ENCODE measurements at regions not wholly inside any gene's neighbourhood (a gene's known extent, or its start where the extent isn't known, plus 50 kb on each side); places are given as distances from the start of the nearest gene placed in this dataset.
"Not testable (repeated sequence)": the region's sequence is repeated elsewhere in the genome, so short reads cannot be mapped to it uniquely, and the experiment has no call there.

DNA sequence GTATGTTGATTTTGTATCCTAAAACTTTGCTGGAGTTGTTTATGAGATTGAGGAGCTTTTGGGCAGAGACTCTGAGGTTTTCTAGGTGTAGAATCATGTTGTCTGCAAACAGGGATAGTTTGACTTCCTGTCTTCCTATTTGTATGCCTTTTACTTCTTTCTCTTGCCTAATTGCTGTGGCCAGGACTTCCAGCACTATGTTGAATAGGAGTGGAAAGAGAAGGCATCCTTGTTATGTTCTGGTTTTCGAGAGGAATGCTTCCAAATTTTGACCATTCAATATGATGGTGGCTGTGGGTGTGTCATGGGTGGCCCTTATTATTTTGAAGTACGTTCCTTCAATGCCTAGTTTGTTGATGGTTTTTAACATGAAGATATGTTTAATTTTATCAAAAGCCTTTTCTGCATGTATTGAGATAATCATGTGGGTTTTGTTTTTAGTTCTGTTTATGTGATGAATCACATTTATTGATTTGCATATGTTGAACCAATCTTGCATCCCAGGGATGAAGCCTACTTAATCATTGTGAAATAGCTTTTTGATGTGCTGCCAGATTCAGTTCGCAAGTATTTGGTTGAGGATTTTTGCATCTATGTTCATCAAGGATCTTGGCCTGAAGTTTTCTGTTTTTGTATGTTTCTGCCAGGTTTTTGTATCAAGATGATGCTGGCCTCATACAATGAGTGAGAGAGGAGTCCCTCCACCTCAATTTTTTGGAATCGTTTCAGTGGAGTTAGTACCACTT lies 188.1 kb downstream of the MINAR1 start:
- DNase-seq (ENCODE audit: low spot score) = no peak

DNA sequence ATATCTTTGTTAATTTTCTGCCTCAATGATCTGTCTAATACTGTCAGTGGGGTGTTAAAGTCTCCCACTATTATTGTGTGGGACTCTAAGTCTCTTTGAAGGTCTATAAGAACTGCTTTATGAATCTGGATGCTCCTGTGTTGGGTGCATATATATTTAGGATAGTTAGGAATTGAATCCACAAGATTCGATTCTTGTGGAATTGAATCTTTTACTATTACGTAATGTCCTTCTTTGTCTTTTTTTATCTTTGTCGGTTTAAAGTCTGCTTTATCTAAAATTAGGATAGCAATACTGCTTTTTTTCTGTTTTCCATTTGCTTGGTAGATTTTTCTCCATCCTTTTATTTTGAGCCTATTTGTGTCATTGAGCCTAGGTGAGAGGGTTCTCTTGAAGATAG lies 189.7 kb downstream of the MINAR1 start:
- DNase-seq (ENCODE audit: low spot score) = not testable (repeated sequence)

More for the DNA sequence above, 188.1 kb downstream of the MINAR1 start:
- TF ChIP-seq CTCF (IDR thresholded peaks at IDR 0.05; ENCODE audit: extremely low read depth, missing control alignments) = no peak

DNA sequence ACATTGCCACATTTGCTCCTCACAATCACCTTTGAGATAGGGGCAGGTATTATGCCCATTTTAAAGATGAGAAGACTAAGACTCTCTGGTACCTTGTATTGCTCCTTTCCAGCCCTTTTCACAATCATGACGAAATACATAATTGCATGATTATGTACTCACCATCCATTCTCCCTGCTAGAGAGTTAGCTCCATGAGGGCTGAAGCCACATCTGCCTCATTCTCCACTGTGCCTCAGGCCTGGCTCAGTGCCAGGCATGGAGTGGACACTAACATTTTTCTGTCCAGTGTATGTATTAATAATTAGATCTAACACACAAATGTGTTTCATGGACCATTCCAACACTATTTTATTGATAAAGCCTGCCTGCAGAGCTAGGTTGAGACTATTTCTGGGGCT lies 191.4 kb downstream of the MINAR1 start:
- no peak for DNase-seq (ENCODE audit: low spot score)
- TF ChIP-seq CTCF (IDR thresholded peaks at IDR 0.05; ENCODE audit: extremely low read depth, missing control alignments) = no peak

- DNase-seq (ENCODE audit: low spot score) = no peak
- no peak for TF ChIP-seq CTCF (IDR thresholded peaks at IDR 0.05; ENCODE audit: extremely low read depth, missing control alignments)
These were observed 197.6 kb downstream of the MINAR1 start for GRCh38 chr15:79629687-79630086.

DNA sequence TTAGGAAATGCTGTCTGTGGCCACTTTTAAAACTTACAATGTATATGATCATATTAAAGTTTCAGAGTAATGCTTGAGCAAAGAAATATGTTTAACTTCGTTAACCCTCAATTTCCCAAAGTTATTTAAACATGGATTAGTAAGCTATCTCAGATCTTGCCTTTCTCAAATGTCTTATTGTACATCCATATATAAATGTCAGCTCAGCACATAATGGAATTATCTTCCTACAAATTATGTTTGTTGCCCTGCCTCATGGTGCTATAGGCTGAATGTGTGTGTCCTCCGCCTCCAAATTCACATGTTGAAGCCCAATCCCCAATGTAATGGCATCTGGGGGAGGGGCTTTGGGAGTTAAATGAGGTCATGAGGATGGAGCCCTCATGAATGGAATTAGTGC lies 200.3 kb downstream of the MINAR1 start:
- TF ChIP-seq CTCF (IDR thresholded peaks at IDR 0.05; ENCODE audit: extremely low read depth, missing control alignments) = no peak
- no peak for DNase-seq (ENCODE audit: low spot score)

- no peak for DNase-seq (ENCODE audit: low spot score)
- no peak for TF ChIP-seq CTCF (IDR thresholded peaks at IDR 0.05; ENCODE audit: extremely low read depth, missing control alignments)
These were observed 203.1 kb downstream of the MINAR1 start for GRCh38 chr15:79635149-79635771.

- TF ChIP-seq CTCF (IDR thresholded peaks at IDR 0.05; ENCODE audit: extremely low read depth, missing control alignments) = no peak
- no peak for DNase-seq (ENCODE audit: low spot score)
These were observed 203.9 kb downstream of the MINAR1 start for GRCh38 chr15:79635897-79636561.

All from GM20000 (cell line).